ENCODE measurements at regions not wholly inside any gene's neighbourhood (a gene's known extent, or its start where the extent isn't known, plus 50 kb on each side); places are given as distances from the start of the nearest gene placed in this dataset.
"Not testable (repeated sequence)": the region's sequence is repeated elsewhere in the genome, so short reads cannot be mapped to it uniquely, and the experiment has no call there.

DNA sequence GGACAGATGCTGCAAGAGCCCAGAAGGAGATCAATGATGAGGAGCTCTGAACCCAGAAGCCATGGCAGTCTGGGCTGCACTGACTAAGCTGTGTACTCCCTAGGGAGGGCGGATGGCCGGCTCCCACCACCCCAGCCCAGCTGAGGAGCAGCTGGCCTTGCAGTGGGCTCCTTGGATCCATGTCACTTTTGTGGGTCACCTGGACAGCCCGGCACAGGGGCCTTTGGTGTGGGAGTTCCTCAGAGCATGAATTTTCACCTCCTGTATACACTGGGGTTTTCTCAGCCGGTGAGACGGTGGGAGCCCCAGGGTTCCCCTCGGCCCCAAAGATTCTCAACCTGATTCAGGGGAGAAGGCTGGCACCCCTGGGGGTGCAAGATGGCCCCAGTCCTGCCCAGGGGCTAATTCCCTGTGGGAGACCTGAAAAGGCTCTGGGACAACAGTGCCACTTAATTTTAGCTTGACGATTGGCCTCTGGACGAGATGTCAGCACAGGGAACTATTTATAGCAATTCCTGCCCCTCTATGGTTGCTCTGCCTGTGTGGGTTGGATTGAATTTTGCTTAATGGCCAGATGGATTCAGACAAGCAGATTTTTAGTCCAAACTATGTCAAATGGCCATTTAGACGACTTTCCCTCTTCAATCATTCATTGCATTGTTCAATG, 121.6 kb upstream of the PMEPA1 start:
- Mint-ChIP-seq H3K4me1 (no peaks in the 10 kb centered on the region), H3K4me3 (no peak overlapping the region), H3K27ac (peak overlapping the region in 1 of 2 donors; percentile 56), H3K27me3 (no peaks in the 10 kb centered on the region), H3K9me3 (no peaks in the 10 kb centered on the region)
- DNase-seq = no peak
- no peak for ATAC-seq

DNA sequence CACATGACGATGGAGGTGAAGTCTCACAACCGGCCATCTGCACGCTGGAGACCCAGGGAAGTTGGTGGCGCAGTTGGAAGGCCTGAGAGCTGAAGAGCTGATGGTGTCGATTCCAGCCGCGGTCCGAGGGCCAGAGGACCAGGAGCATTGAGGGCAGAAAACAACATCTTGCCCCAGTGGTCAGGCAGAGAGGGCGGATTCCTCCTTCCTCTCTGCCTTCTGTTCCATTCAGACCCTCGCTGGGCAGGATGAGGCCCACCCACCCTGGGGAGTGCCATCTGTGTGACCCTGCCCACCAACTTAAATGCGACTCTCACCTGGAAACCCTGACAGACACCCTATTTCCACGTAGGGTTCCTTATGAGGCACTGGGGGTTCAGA, 120.7 kb upstream of the PMEPA1 start:
- Mint-ChIP-seq H3K9me3 (no peaks in the 10 kb centered on the region), H3K27me3 (no peaks in the 10 kb centered on the region), H3K4me1 (no peaks in the 10 kb centered on the region), H3K27ac (peak overlapping the region in 1 of 2 donors; percentile 18), H3K4me3 (no peak overlapping the region)
- DNase-seq (no peak), ATAC-seq (no peak)

GRCh38 chr20:57829805-57830514, 120.1 kb upstream of the PMEPA1 start:
- no peaks in the 10 kb centered on the region for H3K27me3 Mint-ChIP-seq
- no peaks in the 10 kb centered on the region for H3K4me1 Mint-ChIP-seq
- H3K4me3 Mint-ChIP-seq = no peak overlapping the region
- H3K27ac Mint-ChIP-seq = peak overlapping the region; percentile 18 to 86
- no peak for ATAC-seq
- no peaks in the 10 kb centered on the region for H3K9me3 Mint-ChIP-seq
- no peak for DNase-seq

DNA sequence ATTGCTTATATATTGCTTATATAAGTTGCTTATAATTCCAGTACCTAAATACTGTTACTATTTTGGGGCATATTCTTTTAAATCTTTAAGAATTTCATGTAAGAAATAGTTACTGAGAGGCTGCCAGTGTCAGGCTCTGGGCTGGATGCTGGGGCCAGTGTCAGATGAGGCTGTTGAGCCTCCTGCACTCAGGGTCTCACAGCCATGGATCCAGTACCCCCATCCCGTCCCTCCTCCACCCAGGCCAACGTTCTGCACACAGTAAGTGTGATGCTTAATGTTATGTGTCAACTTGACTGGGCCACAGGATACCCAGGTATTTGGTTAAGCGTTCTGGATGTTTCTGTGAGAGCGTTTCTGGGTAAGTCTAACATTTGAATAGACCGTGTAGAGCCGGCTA, 119.5 kb upstream of the PMEPA1 start:
- DNase-seq (no peak), ATAC-seq (no peak)
- Mint-ChIP-seq H3K27ac (peak overlapping the region in 1 of 2 donors; percentile 34), H3K27me3 (no peaks in the 10 kb centered on the region), H3K9me3 (no peaks in the 10 kb centered on the region), H3K4me3 (no peak overlapping the region), H3K4me1 (no peaks in the 10 kb centered on the region)

- no peak overlapping the region for H3K4me3 Mint-ChIP-seq
- H3K4me1 Mint-ChIP-seq = no peaks in the 10 kb centered on the region
- ATAC-seq (no peak), DNase-seq (no peak)
- no peaks in the 10 kb centered on the region for H3K27me3 Mint-ChIP-seq
- no peaks in the 10 kb centered on the region for H3K9me3 Mint-ChIP-seq
- H3K27ac Mint-ChIP-seq = no peak overlapping the region
Measured at GRCh38 chr20:57828696-57829095, 118.9 kb upstream of the PMEPA1 start.

- no peaks in the 10 kb centered on the region for H3K27me3 Mint-ChIP-seq
- H3K4me3 Mint-ChIP-seq = no peak overlapping the region
- DNase-seq = no peak
- ATAC-seq = no peak
- no peaks in the 10 kb centered on the region for H3K4me1 Mint-ChIP-seq
- H3K9me3 Mint-ChIP-seq = no peaks in the 10 kb centered on the region
- peak overlapping the region in 1 of 2 donors; percentile 77 for H3K27ac Mint-ChIP-seq
Measured at GRCh38 chr20:57826666-57827287, 117.0 kb upstream of the PMEPA1 start.

DNA sequence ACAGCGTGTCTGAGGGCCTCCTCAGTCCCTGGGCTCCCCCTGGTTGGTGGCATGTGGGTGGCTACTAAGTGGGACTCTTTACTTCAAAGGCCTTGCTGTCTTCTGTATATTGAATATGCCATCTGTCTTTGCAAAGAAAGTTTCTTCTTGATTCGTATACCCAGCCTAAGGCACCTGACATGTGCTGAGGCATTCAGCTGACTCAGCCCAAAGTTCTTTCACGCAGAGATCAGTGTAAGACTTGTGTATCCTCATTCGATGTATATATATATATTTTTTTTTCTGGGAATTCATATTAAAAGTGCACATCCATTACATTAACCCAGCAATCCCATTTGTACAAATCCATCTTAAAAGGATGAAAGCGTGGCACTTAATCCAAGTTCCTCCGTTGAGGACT, 115.1 kb upstream of the PMEPA1 start:
- ATAC-seq (no peak), DNase-seq (no peak)
- no peak overlapping the region for H3K4me3 Mint-ChIP-seq
- H3K27ac Mint-ChIP-seq = no peak overlapping the region
- peaks cover 8% of the 10 kb centered on the region for H3K27me3 Mint-ChIP-seq
- H3K9me3 Mint-ChIP-seq = no peaks in the 10 kb centered on the region
- no peaks in the 10 kb centered on the region for H3K4me1 Mint-ChIP-seq

DNA sequence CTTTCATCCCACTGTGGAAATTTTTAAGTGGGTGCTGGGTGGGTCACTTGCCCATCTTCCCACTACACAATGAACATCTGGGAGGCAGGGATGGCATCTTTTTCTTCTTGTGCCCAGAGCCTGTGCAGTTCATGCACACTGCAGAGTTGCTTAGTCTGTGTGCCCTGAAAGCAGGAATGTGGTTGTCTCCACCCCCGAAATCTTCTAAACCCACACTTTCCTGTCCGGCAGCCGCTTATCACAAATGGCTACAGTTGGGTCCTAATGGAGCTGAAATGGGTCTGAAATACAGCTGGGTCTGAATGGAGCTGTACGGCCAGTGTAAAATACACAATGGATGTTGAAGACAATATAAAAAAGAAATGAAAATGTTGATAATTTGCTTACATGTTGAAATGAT, 112.1 kb upstream of the PMEPA1 start:
- DNase-seq (no peak), ATAC-seq (no peak)
- H3K4me1 Mint-ChIP-seq = no peaks in the 10 kb centered on the region
- H3K4me3 Mint-ChIP-seq = no peak overlapping the region
- H3K27ac Mint-ChIP-seq = no peak overlapping the region
- peaks cover 27% of the 10 kb centered on the region for H3K27me3 Mint-ChIP-seq
- no peaks in the 10 kb centered on the region for H3K9me3 Mint-ChIP-seq

DNA sequence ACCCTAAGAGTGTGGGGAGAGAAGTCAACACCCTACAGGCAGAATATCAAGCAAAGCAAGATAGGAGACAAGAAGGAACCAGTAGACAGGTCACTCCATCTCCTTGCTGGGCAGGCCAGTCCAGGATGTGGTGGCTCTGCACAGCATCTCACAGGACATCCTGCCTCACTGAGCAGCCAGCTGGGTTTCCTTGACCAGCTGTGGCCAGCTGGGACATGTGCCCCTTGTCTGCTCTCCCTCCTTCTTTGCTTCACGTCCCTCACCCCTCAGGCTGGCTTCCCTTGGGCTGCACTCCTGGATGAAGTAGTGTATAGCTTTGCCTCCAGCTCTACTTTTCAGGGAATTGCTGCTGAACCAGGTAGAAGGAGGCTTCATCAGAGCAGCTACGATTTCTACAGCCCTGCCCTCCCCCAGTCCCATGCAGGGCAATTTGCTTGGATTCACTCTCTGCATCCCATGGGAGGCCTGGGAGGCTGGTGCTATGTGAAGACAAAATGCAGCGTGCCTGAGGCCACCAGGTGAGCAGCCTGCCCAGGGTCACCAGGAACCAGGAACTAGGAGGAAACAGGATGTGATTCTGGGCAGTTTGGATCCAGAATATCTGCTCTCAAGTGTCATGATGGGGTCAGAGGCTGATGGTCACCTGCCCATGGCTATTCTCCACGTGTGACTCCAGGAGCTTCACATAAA, 110.0 kb upstream of the PMEPA1 start:
- no peak overlapping the region for H3K4me3 Mint-ChIP-seq
- H3K27me3 Mint-ChIP-seq = peaks cover 27% of the 10 kb centered on the region
- no peak for ATAC-seq
- no peaks in the 10 kb centered on the region for H3K9me3 Mint-ChIP-seq
- DNase-seq = no peak
- no peaks in the 10 kb centered on the region for H3K4me1 Mint-ChIP-seq
- peak overlapping the region; percentile 48 to 61 for H3K27ac Mint-ChIP-seq

DNA sequence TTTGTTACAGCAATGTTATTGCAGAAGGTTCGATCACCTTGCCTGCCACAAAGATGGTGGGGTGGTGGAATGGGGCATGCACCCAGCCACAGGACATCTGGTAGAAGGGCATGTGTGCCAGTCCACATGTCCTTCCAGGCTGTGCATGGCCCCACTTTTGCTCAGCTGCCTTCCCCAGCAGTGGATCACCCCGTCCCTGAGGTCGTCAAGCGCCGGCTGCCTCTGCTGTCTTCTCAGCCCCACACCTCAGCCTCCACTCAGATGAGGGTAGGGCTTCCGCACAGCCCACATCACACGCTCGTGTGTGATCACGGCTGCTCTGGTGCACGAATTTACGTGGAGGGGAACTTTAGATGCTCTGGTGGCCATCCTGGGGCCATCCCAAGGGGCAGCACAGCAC, 109.5 kb upstream of the PMEPA1 start:
- Mint-ChIP-seq H3K9me3 (no peaks in the 10 kb centered on the region), H3K4me1 (no peaks in the 10 kb centered on the region), H3K4me3 (no peak overlapping the region), H3K27me3 (peaks cover 27% of the 10 kb centered on the region), H3K27ac (peak overlapping the region; percentile 48 to 61)
- no peak for DNase-seq
- no peak for ATAC-seq

GRCh38 chr20:57818418-57819181, 108.8 kb upstream of the PMEPA1 start:
- ATAC-seq = no peak
- peaks cover 27% of the 10 kb centered on the region for H3K27me3 Mint-ChIP-seq
- H3K9me3 Mint-ChIP-seq = no peaks in the 10 kb centered on the region
- H3K4me1 Mint-ChIP-seq = no peaks in the 10 kb centered on the region
- DNase-seq = no peak
- H3K4me3 Mint-ChIP-seq = no peak overlapping the region
- H3K27ac Mint-ChIP-seq = no peak overlapping the region

- DNase-seq (no peak), ATAC-seq (no peak)
- H3K4me1 Mint-ChIP-seq = no peaks in the 10 kb centered on the region
- no peaks in the 10 kb centered on the region for H3K9me3 Mint-ChIP-seq
- no peak overlapping the region for H3K27ac Mint-ChIP-seq
- H3K27me3 Mint-ChIP-seq = peaks cover 24% of the 10 kb centered on the region
- H3K4me3 Mint-ChIP-seq = no peak overlapping the region
Measured at GRCh38 chr20:57815405-57815804, 105.6 kb upstream of the PMEPA1 start.

DNA sequence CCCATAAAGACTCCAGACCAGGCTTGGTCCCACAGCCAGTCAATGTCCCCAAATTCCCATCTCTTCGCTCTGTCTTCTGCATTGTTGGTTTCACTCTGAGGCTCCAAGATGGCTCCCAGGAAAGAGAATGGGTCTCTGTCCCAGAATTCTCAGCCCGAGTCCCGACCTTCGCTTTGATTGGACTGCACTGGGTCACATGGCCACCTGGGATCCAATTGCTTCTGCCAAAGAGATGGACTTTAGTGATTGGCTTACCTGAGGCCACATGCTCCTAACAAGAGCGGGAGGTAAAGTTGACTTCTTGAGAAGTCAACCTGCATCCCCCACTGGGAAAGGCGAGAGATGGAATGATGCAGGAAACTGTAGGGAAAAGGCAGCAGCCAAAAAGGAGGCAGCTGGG, 104.7 kb upstream of the PMEPA1 start:
- no peak for ATAC-seq
- peaks cover 15% of the 10 kb centered on the region for H3K27me3 Mint-ChIP-seq
- H3K27ac Mint-ChIP-seq = no peak overlapping the region
- H3K9me3 Mint-ChIP-seq = no peaks in the 10 kb centered on the region
- no peaks in the 10 kb centered on the region for H3K4me1 Mint-ChIP-seq
- DNase-seq = no peak
- no peak overlapping the region for H3K4me3 Mint-ChIP-seq

- Mint-ChIP-seq H3K4me1 (no peaks in the 10 kb centered on the region), H3K4me3 (no peak overlapping the region), H3K27ac (no peak overlapping the region), H3K27me3 (peaks cover 7% of the 10 kb centered on the region), H3K9me3 (no peaks in the 10 kb centered on the region)
- ATAC-seq (no peak), DNase-seq (no peak)
Measured at GRCh38 chr20:57813509-57814269, 103.9 kb upstream of the PMEPA1 start.

DNA sequence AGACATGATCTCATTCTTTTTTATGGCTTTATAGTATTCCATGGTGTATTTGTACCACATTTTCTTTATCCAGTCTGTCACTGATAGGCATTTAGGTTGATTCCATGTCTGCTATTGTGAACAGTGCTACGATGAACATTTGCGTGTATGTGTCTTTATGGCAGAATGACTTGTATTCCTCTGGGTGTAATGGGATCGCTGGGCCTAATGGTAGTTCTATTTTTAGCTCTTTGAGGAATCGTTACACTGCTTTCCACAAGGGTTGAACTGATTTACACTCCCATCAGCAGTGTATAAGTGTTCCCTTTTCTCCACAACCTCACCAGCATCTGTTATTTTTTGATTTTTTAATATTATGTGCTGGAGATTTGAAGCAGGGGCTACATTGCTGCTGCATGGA, 102.8 kb upstream of the PMEPA1 start:
- H3K4me1 Mint-ChIP-seq, H3K9me3 Mint-ChIP-seq, ATAC-seq, DNase-seq, H3K27me3 Mint-ChIP-seq, H3K4me3 Mint-ChIP-seq: not testable (repeated sequence)
- H3K27ac Mint-ChIP-seq = peak overlapping the region in 1 of 2 donors; percentile 19

Measured in stimulated activated naive CD8-positive, alpha-beta T cell treated with anti-CD3 and anti-CD28 coated beads, Interleukin-15, amount 100 ng/mL, for 72 hours (primary cell).